Neural cell (in vitro differentiated cells): ENCODE measurements at regions not wholly inside any gene's neighbourhood (a gene's known extent, or its start where the extent isn't known, plus 50 kb on each side); places are given as distances from the start of the nearest gene placed in this dataset.

Source experiments
- H2AFZ ChIP-seq: fragments of 200-600, 300-800 bp; sonication (generic), shearing (Covaris generic); 2 replicates; pipeline ENCODE4 v1.6.0; 2014; ENCODE audit warnings: low read depth, mild to moderate bottlenecking, antibody characterized with exemption, low read length, moderate library complexity
- H3F3A ChIP-seq: fragments of 200-600 bp; shearing (Covaris generic); 2 replicates; pipeline ENCODE4 v1.6.1; 2016; ENCODE audit warnings: mild to moderate bottlenecking, moderate library complexity, mixed read lengths, antibody characterized with exemption, low read length; ENCODE audit not compliant: insufficient read depth, poor library complexity, severe bottlenecking
- H3K27ac ChIP-seq: fragments of 200-600, 300-800 bp; sonication (generic), shearing (Covaris generic); 2 replicates; pipeline ENCODE4 v1.5.1; 2014; ENCODE audit warnings: mild to moderate bottlenecking, low read length, moderate library complexity
- H3K27me3 ChIP-seq: fragments of 300-800, 200-600 bp; sonication (generic), shearing (Covaris generic); 2 replicates; pipeline ENCODE4 v1.6.0; 2014; ENCODE audit warnings: mild to moderate bottlenecking, low read depth, low read length, moderate library complexity; ENCODE audit not compliant: insufficient read depth
- H3K36me3 ChIP-seq: fragments of 300-800, 200-600 bp; sonication (generic), shearing (Covaris generic); 2 replicates; pipeline ENCODE4 v1.5.1; 2014; ENCODE audit warnings: mild to moderate bottlenecking, antibody characterized with exemption, low read length, moderate library complexity; ENCODE audit not compliant: insufficient read depth
- H3K4me2 ChIP-seq: fragments of 300-800, 200-600 bp; sonication (generic), shearing (Covaris generic); 2 replicates; pipeline ENCODE4 v1.6.0; 2014; ENCODE audit warnings: mild to moderate bottlenecking, low read length
- H3K4me3 ChIP-seq: fragments of 300-800, 200-600 bp; sonication (generic), shearing (Covaris generic); 2 replicates; pipeline ENCODE4 v1.5.1; 2014; ENCODE audit warnings: mild to moderate bottlenecking, low read length, moderate library complexity
- H3K79me2 ChIP-seq: fragments of 200-600 bp; shearing (Covaris generic); replicated peaks from 2 replicates; pipeline ENCODE4 v1.6.0; 2014; ENCODE audit warnings: mild to moderate bottlenecking, low read length, moderate library complexity; ENCODE audit not compliant: insufficient read depth
- H3K9ac ChIP-seq: fragments of 300-800, 200-600 bp; sonication (generic), shearing (Covaris generic); 2 replicates; pipeline ENCODE4 v1.6.1; 2016; ENCODE audit warnings: mild to moderate bottlenecking, low read length, mixed read lengths
- H3K9me2 ChIP-seq: fragments of 200-600 bp; shearing (Covaris generic); 2 replicates; pipeline ENCODE4 v1.6.1; 2016; ENCODE audit warnings: mild to moderate bottlenecking, low read length, mixed read lengths; ENCODE audit not compliant: insufficient read depth
- H3K9me3 ChIP-seq: fragments of 200-600, 300-800 bp; sonication (generic), shearing (Covaris generic); 2 replicates; pipeline ENCODE4 v1.6.1; 2016; ENCODE audit warnings: mild to moderate bottlenecking, mixed run types, low read length, moderate library complexity, mixed read lengths
- H4K20me1 ChIP-seq: fragments of 200-600 bp; shearing (Covaris generic); 2 replicates; pipeline ENCODE4 v1.6.1; 2016; ENCODE audit warnings: mild to moderate bottlenecking, mixed run types; ENCODE audit not compliant: insufficient read depth
- CTCF ChIP-seq: fragments of 450-650 bp; IDR thresholded peaks from 2 replicates; pipeline ENCODE4 v1.5.1; 2014; ENCODE audit warnings: antibody characterized with exemption, mild to moderate bottlenecking, moderate library complexity; ENCODE audit not compliant: poor library complexity, severe bottlenecking
- EP300 ChIP-seq: fragments of 450-650 bp; conservative IDR thresholded peaks from 2 replicates; pipeline ENCODE4 v1.6.1; 2014; ENCODE audit warnings: antibody characterized with exemption, mild to moderate bottlenecking, moderate library complexity; ENCODE audit not compliant: poor library complexity, severe bottlenecking
- EZH2 ChIP-seq: fragments of 200-600, 300-800 bp; shearing (Covaris generic), sonication (generic); IDR thresholded peaks from 2 replicates; pipeline ENCODE4 v1.6.1; 2014; ENCODE audit warnings: antibody characterized with exemption, low read length, borderline replicate concordance, mild to moderate bottlenecking; ENCODE audit not compliant: insufficient read depth, poor library complexity, severe bottlenecking
- MXI1 ChIP-seq: fragments of 450-650 bp; conservative IDR thresholded peaks from 2 replicates; pipeline ENCODE4 v1.6.1; 2014; ENCODE audit warnings: antibody characterized with exemption, mild to moderate bottlenecking; ENCODE audit not compliant: poor library complexity, severe bottlenecking
- POLR2AphosphoS5 ChIP-seq: IDR thresholded peaks from 2 replicates; pipeline ENCODE4 v1.6.1; 2012
- RAD21 ChIP-seq: fragments of 450-650 bp; conservative IDR thresholded peaks from 2 replicates; pipeline ENCODE4 v1.6.1; 2014; ENCODE audit warnings: antibody characterized with exemption, mild to moderate bottlenecking, moderate library complexity
- REST ChIP-seq: IDR thresholded peaks from 2 replicates; pipeline ENCODE4 v1.6.1; 2012; ENCODE audit warnings: borderline replicate concordance
- SMC3 ChIP-seq: fragments of 450-650 bp; conservative IDR thresholded peaks from 2 replicates; pipeline ENCODE4 v1.6.1; 2014; ENCODE audit warnings: antibody characterized with exemption, mild to moderate bottlenecking, moderate library complexity; ENCODE audit not compliant: poor library complexity
- TAF1 ChIP-seq: IDR thresholded peaks from 2 replicates; pipeline ENCODE4 v1.6.1; 2012; ENCODE audit warnings: low read depth

GRCh38 chr17:79680318-79680695 lies 50.4 kb upstream of the ENPP7 start:
- no peak overlapping the region for H3K4me3 ChIP-seq
- H3K9ac ChIP-seq: no peak overlapping the region
- H3K27ac ChIP-seq: no peak overlapping the region
- H3F3A ChIP-seq: no peaks in the 10 kb centered on the region
- H3K27me3 ChIP-seq: no peaks in the 10 kb centered on the region
- H3K36me3 ChIP-seq: no peaks in the 10 kb centered on the region
- no peaks in the 10 kb centered on the region for H3K79me2 ChIP-seq
- H2AFZ ChIP-seq: no peak overlapping the region
- H4K20me1 ChIP-seq: no peaks in the 10 kb centered on the region
- no peaks in the 10 kb centered on the region for H3K9me3 ChIP-seq
- H3K9me2 ChIP-seq: no peaks in the 10 kb centered on the region
- no peak overlapping the region for H3K4me2 ChIP-seq
- TF ChIP-seq RAD21: no peak
- no peak for TF ChIP-seq SMC3
- no peak for TF ChIP-seq EP300
- no peak for TF ChIP-seq EZH2
- TF ChIP-seq MXI1: no peak
- TF ChIP-seq POLR2AphosphoS5: no peak
- no peak for TF ChIP-seq REST
- TF ChIP-seq CTCF: no peak
- no peak for TF ChIP-seq TAF1

GRCh38 chr17:79679631-79680317 lies 51.0 kb upstream of the ENPP7 start:
- no peaks in the 10 kb centered on the region for H3K36me3 ChIP-seq
- no peaks in the 10 kb centered on the region for H4K20me1 ChIP-seq
- no peak overlapping the region for H3K9ac ChIP-seq
- H3K27ac ChIP-seq: no peak overlapping the region
- H3K4me3 ChIP-seq: no peak overlapping the region
- H3K79me2 ChIP-seq: no peaks in the 10 kb centered on the region
- H3F3A ChIP-seq: no peaks in the 10 kb centered on the region
- no peaks in the 10 kb centered on the region for H3K9me2 ChIP-seq
- no peak for TF ChIP-seq EP300
- H3K9me3 ChIP-seq: no peaks in the 10 kb centered on the region
- H3K27me3 ChIP-seq: no peaks in the 10 kb centered on the region
- H2AFZ ChIP-seq: no peak overlapping the region
- no peak overlapping the region for H3K4me2 ChIP-seq
